ENCODE measurements at regions not wholly inside any gene's neighbourhood (a gene's known extent, or its start where the extent isn't known, plus 50 kb on each side); places are given as distances from the start of the nearest gene placed in this dataset.

- DNase-seq = no peak
These were observed 170.7 kb downstream of the DIPK2A start for GRCh38 chr3:144142151-144142840.

- DNase-seq = no peak
These were observed 176.7 kb downstream of the DIPK2A start for GRCh38 chr3:144148356-144148755.

- no peak for DNase-seq
These were observed 180.4 kb downstream of the DIPK2A start for GRCh38 chr3:144151983-144152382.

GRCh38 chr3:144160627-144161026 lies 189.0 kb downstream of the DIPK2A start:
- DNase-seq = no peak

GRCh38 chr3:144162042-144162441 lies 190.4 kb downstream of the DIPK2A start:
- DNase-seq = no peak

- no peak for DNase-seq
These were observed 192.7 kb downstream of the DIPK2A start for GRCh38 chr3:144164352-144164751.

GRCh38 chr3:144165482-144165881 lies 193.9 kb downstream of the DIPK2A start:
- DNase-seq = no peak

DNA sequence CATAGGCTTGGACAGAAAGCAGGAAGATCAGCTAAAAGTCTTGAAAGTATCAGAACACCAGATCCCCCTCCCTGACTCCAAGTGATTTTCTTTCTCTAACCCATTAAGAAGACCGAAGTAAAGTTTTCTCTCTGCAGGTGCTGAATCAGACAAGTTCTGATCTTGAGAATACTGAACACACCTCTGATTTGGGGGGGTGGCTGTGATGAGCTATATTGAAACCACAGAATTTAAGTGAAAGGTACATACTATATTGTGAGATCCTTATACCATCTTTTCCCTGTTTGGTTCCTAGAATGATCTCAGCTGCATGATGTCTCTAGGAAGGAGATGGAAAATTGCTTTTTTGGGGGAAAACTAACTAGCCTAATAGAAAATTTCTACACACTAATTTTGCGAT lies 196.0 kb downstream of the DIPK2A start:
- no peak for DNase-seq

DNA sequence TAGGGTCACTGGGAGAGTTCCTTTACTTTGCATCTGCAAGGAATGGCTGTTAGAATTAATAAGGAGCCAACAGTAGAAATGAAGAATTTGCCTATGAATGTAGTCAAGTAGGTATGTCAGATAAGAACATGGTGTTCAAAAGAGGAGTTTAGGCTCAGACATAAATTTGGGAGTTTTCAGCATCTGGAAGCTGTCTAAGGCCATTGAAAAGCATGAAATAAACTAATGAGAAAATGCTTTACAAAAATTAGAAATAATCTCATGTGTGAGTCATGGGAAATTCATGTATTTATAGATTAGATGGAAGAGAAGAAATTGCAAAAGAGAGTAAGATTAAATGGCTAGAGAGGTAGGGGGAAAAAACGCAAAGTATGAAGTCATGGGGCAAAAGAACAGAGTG lies 201.9 kb downstream of the DIPK2A start:
- no peak for DNase-seq

- DNase-seq = no peak
These were observed 204.2 kb downstream of the DIPK2A start for GRCh38 chr3:144175644-144176425.

- DNase-seq = no peak
These were observed 206.0 kb downstream of the DIPK2A start for GRCh38 chr3:144177649-144178048.

GRCh38 chr3:144178607-144179006 lies 207.0 kb downstream of the DIPK2A start:
- DNase-seq = no peak

DNA sequence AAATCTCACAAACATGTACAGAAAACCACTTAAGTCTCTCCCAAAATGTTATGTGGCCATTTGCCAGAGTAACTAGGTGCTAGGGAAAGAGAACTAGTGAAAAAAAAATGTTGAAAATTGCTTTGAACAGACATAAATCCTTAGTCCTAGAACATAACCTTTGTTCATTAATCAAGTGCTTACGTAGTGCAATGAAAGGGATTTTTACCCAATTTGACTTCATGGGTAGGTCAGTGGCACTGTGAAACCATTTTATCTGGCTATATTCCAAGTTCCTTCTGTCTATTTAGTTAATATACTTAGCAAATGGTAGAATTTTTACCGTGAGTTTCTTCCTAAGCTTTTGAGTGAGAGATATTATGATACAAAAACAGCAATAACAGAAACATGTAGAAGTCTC lies 209.4 kb downstream of the DIPK2A start:
- DNase-seq = no peak

DNA sequence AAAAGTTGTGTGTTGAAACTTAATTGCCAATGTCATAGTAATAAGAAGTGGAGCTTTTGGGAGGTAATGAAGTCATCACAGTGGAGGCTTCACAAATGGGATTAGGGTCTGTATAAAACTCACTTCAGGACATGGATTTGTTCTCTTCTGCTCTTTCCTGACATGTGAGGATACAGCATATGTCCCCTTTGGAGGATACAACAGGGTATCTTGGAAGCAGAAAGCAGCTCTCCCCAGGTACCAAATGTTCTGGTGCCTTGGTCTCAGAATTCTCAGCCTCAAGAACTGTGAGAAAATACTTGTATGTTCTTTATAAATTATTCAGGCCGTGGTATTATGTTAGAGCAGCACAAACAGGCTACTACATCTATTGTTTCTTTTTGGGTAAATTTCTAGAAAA lies 210.9 kb downstream of the DIPK2A start:
- DNase-seq = no peak

DNA sequence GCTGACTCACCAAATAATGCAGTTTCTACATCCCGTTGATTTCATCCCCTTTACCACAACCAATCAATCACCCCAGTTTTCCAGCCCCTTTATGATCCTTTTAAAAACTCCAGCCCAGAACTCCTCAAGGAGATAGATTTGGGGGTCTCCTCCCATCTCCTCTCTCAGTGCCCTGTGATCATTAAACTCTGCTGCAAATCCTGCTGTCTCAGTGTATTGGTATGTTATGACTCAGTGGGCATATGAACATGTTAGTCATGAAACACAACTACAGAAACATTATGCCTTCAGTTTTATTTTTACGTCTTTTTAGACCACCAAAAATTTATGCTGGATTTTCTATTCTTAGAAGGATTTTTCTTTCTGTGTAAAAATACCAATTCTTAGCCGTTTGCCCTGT lies 213.7 kb downstream of the DIPK2A start:
- DNase-seq = no peak

- DNase-seq = no peak
These were observed 216.0 kb downstream of the DIPK2A start for GRCh38 chr3:144187531-144188210.

GRCh38 chr3:144189044-144189443 lies 217.4 kb downstream of the DIPK2A start:
- no peak for DNase-seq

DNA sequence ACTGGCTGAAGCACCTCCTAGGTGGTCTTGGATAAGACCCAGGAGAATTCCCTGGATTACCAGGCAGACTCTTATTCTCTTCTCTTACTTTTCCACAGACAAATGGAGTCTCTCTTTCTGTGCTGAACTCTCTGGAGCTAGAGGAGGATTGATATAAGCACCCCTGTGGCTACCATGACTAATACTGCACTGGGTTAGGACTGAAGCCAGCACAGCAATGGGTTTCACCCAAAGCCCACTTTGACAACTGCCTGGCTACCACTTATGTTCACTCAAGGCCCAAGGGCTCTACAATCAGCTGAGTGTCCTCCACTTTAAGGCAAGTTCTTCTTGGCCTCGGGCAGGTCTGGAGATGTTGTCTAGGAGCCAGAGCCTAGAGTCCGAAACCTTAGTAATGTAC lies 225.5 kb downstream of the DIPK2A start:
- no peak for DNase-seq

- DNase-seq = no peak
These were observed 226.0 kb downstream of the DIPK2A start for GRCh38 chr3:144197582-144197981.

- DNase-seq = no peak
These were observed 228.4 kb downstream of the DIPK2A start for GRCh38 chr3:144200004-144200403.

DNA sequence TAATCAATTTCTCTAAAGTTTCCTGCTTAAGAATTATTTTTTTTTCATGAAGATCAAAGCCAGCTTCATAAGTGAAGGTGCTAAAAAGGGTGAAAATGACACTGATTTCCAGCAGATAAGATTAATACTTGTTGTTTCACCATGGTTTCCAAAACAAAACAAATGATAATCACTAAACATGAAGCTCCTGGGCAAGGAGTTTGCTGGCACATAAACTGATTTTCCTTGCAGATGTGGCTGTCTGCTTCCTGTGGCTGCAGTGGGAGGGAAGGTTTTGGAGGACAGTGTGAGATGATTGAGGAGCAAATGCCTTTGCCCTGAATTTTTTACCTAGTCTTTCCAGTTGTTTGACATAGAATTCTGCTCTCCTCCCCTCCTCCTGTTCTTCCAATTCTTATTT lies 228.8 kb downstream of the DIPK2A start:
- no peak for DNase-seq

DNA sequence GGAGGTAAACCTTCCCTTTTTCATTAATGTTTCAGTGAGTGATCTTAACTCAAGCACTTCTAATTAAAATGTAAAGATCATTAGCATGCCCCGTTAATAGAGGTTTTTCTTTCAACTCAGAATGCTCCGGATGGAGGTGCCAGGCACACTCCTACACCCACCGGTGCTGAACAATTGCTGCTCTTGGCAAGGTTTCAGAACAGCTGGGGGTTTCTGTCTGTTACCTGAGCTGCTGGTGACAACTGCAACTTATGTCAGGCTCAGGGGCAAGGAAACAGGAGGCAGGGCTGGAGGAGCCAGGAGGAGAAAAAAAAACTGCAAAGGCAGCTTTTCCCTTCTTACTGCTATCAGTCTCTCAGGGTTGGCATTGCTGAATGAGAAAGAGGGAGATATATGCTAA lies 250.1 kb downstream of the DIPK2A start:
- DNase-seq = no peak

DNA sequence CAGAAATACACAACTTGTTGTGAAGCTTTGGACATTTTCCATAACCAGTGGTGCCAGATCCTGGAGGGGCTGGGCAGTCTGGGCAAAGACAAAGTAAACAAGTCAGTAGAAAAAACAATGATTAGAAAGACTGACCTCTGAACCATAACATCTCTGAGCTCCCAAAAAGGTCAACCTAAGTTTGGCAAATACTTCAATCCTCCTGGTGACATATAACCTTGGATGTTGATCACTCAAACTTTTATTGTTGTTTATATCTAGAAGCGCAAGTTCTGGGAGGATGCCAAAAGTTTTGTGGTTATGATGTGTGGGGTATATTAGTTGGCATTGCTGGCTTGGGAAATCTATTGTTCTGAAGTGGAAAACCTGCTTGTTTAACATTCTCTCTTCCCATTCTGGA lies 257.7 kb downstream of the DIPK2A start:
- no peak for DNase-seq

- no peak for DNase-seq
These were observed 258.3 kb downstream of the DIPK2A start for GRCh38 chr3:144229953-144230352.

All from hippocampal formation (tissue), 2 donors.